Forelimb muscle (tissue), 1 donor: ENCODE measurements at regions not wholly inside any gene's neighbourhood (a gene's known extent, or its start where the extent isn't known, plus 50 kb on each side); places are given as distances from the start of the nearest gene placed in this dataset.

ENCODE experiments used
- DNase-seq: peaks from one replicate; pipeline ENCODE4 v3.0.0-alpha.2; 2013; ENCODE audit warnings: low read depth

DNA sequence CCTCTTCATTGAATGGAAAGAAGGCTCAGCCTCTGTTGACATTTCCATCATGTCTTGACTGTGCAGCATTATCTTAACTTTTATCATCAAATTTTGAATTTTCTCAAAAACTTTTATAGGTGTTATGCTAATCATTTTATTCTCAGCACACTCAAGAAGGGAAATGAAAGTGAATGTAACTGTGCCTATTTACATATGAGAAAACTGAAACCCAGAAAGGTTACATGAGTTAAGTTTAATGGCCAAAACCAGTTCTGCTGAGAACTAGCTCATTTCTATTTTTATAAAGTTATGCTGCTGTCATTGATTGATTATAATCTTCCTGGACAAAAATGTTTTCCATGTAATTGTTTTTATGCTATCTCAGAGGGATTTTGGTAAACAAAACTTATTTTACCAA, 618.8 kb upstream of the NRXN1 start:
- DNase-seq, result no peak

DNA sequence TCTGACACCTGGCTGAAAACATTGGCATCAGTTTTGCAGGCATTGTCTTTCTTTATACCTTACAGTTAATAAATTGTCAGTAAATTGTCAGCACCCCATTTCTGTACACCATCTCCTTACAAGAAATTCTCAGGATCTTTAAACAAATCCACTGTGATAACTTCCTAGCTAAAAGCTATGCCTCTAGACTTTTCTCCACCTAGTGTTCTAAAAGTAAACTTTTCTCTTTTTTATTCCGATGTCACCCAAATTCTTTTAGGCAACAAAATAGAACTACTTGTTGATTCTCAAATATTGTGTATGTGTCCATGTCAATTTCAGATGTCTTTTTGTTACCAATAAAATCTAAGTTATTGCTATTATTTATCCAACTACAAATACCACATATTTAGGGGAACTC, 617.4 kb upstream of the NRXN1 start:
- DNase-seq, result no peak

GRCh38 chr2:51638811-51639210, 606.9 kb upstream of the NRXN1 start:
- DNase-seq, result no peak

DNA sequence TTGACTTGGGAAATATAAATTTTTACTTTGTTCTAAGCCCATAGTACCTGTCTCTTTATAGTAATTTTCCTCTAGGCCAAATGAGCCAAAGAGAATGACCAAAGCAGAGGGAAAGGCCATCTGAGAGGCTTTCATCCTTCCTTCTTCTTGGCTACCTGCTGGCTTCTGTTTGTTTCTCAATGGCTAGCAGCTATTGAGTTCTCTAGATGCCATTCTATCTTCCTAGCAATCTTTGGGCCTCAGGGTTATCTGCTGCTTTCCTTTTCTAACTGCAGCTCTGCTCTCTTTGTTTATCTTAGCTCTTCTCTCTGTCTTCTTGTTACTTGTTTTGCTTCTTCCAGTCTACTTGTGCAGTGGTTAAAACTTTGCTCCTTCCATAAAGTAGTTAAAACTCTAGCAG, 601.1 kb upstream of the NRXN1 start:
- no peak for DNase-seq

GRCh38 chr2:51629406-51629805, 597.5 kb upstream of the NRXN1 start:
- DNase-seq, result peak; percentile 39

GRCh38 chr2:51628917-51629316, 597.0 kb upstream of the NRXN1 start:
- DNase-seq, result peak; percentile 79

- DNase-seq, result no peak
Observed at GRCh38 chr2:51624995-51625394, 593.1 kb upstream of the NRXN1 start.

DNA sequence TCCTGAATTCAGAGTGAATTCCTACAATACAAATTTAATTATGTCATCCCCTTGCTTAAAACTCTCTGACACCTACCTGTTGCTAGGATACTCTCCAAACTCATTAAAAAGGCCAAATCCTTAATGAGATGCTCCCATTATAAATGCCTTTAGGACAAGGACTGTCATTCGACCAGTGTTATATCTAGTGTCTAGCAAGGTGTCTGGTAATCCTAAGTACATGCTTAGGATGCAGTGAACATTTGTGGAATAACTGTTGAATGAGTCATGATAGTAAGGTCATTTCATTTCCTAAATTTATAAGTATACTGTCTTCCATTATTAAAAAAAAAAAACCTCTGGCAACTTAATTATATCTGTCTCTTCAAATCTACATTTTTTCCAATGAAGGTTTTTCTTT, 588.9 kb upstream of the NRXN1 start:
- no peak for DNase-seq

DNA sequence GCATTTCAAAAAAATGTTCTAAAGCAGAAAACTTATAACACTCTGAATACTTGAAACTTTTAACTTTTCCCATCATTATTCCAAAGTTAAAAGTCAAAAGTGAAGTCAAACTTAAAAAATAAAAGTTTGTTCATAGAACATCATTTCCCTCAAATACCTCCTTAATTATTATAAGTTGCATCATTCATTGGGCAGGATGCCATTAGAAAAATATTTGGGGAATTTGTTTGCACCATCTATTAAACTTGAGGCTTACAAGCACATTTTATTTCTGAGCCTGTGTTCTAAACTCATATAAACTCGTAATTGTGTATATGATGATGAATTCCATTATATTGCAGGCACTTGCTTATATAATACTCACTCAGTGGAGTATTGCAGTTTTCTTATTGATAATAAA, 588.0 kb upstream of the NRXN1 start:
- no peak for DNase-seq

- DNase-seq, result no peak
Observed at GRCh38 chr2:51612387-51612786, 580.5 kb upstream of the NRXN1 start.

- no peak for DNase-seq
Observed at GRCh38 chr2:51601706-51602105, 569.8 kb upstream of the NRXN1 start.

DNA sequence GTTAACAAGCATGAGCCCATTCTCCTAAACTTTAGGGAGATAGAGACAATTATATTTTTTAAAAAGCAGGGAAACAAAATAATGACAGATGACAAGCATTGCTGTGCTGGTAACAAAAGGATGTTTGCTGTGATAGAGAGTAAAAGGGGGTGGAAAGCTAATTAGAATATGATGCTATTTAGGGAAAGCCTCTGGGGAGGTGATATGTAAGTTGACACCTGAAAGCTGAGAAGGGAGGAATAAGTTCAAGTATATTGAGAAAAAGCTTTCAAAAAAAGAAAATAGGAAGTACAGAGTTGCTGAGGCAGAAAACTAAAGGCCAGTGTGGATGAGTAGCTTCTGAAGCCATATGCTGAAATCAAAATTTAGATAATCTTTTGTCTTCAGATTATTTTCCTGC, 565.2 kb upstream of the NRXN1 start:
- no peak for DNase-seq

GRCh38 chr2:51595836-51596235, 563.9 kb upstream of the NRXN1 start:
- DNase-seq, result peak; percentile 8

- DNase-seq, result no peak
Observed at GRCh38 chr2:51581636-51582267, 549.8 kb upstream of the NRXN1 start.

GRCh38 chr2:51579412-51579811, 547.5 kb upstream of the NRXN1 start:
- DNase-seq, result no peak

DNA sequence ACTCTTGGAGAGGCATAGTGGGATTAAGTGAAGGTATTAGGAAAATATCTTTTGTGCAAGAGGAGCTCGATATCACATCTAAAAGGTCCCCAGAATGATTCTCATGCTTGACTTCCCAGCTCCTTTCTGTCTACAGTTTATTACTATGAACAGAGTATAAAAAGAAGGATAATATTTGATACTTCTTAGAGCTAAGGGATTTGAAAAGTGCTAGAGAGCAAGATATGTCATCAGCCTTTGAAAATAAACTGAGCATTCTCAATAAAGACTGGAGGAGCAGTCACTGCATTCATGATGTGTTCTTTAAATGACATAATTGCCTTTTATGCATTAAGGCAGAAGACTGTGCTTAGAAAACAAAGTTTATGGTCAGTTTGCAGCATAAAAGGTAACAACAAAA, 543.2 kb upstream of the NRXN1 start:
- DNase-seq, result no peak

DNA sequence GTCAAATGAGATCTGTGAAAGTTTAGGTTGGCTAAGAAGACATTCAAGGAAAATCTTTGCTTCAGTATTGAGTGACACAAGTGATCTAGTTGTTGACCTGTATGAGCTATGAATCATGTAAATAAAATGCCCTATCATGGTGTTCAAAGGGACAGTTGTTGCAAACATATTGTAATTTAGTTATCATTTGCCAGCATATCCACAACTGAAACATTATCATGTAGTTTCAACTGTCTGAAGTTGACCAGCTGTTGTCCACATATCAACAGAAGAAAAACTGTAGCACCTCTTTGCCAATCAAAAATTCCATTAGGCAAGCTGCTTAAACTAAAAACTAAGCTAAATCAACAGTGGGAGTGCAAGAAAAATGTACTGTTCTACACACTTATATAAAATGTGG, 527.1 kb upstream of the NRXN1 start:
- DNase-seq, result no peak

GRCh38 chr2:51553476-51553875, 521.5 kb upstream of the NRXN1 start:
- no peak for DNase-seq

DNA sequence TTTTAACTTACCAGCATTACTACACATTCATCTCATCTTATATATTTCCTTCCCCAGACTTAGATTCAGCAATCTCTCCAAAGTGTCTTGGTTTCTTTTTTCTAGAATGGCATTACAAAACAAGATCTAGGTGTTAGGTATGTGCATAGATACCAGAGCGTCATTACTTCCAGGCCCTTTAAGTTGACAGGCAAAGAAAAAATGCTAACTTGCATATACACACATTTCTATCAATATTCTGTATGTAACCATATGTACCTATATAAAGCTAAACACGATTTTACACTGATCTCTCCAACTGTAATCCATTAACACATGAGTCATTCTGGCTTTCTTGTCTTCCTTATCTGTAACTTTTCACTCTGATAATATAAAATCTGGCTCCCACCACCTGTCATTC, 503.8 kb upstream of the NRXN1 start:
- DNase-seq, result no peak

GRCh38 chr2:51534166-51534565, 502.2 kb upstream of the NRXN1 start:
- no peak for DNase-seq

DNA sequence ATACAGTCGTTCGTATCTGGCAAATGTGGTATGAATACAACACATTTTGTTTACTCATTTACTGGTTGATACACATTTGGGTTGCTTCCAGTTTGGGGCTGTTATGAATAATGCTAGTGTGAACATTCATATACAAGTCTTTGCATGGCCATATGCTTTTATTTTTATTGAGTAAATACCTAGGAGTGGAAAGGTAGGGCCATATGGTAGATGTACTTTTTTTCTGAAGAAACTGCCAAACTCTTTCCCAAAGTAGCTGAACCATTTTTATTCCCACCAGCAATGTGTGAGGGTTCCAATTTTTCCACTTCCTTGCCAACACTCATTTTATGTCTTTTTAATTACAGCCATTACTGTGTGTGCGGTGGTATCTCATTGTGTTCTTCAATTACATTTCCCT, 496.2 kb upstream of the NRXN1 start:
- DNase-seq, result no peak

DNA sequence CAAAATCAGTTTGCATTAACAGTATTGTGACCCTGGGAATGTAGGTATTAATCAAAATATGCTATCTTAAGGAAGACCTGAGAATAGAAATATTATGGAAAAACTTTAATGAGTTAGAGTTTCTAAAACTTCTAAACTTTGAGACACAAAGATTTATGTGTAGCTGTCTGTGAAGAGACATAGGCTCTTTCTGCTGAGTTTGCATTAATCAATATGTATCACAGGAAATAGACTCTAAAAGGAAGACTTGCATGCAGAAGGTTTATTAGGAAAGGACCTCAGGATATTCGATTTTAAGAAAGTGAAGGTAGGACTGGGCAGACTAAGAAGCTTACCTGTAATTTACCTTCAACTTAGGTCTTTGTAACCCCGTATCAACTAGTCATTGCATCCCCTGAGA, 494.8 kb upstream of the NRXN1 start:
- no peak for DNase-seq

DNA sequence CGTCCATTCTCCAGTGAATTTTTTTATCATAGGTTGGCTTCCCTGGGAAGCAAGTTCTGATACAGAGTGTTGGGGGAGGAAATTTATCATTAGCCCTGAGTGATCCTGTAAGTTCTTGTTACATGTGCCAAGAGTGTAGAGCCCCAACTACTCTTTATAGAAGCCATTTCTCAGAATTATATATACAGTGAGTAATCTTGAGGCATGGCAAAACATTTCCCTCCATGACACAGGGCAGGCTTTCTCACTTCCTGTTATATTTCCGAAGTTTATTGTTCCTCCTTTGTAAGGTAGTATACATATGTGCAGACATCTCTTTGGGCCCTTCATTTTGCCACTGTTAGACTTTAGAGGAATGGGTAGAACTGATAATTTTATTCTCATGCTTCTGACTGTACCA, 484.7 kb upstream of the NRXN1 start:
- DNase-seq, result no peak

- DNase-seq, result no peak
Observed at GRCh38 chr2:51511002-51511401, 479.1 kb upstream of the NRXN1 start.

DNA sequence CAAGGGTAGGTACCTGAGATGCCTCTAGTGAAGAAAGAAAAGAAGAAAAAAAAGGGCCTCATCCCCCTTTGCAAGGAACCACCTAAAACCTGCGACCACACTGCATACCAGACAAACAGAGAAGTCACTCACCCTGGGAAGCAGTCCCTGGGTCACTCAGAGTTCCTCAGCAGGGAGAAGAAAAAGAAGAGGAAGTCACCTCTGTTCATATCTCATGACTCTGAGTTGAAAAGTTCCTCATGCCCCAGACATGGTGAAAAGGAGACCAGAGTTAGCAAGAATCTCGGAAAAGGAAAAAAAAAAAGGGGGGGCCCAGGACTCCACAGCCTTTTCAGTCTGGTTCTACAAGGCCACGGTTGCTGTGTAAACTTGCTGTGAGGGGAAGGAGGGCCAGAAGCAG, 478.4 kb upstream of the NRXN1 start:
- DNase-seq, result no peak
